ENCODE measurements at regions not wholly inside any gene's neighbourhood (a gene's known extent, or its start where the extent isn't known, plus 50 kb on each side); places are given as distances from the start of the nearest gene placed in this dataset.

GRCh38 chr11:32307471-32307870 lies 127.9 kb downstream of the WT1 start:
- Mint-ChIP-seq H3K36me3 (no peaks in the 10 kb centered on the region), H3K4me3 (no peak overlapping the region), H3K9me3 (ENCODE audit: low read depth) (no peaks in the 10 kb centered on the region), H3K27ac (no peak overlapping the region), H3K27me3 (peaks cover 14% of the 10 kb centered on the region), H3K4me1 (no peaks in the 10 kb centered on the region)
- no peak for ATAC-seq
- no peak for DNase-seq
- CTCF ChIA-PET = no interaction called here

GRCh38 chr11:32307913-32308312 lies 127.4 kb downstream of the WT1 start:
- DNase-seq (no peak), ATAC-seq (no peak)
- Mint-ChIP-seq H3K27ac (no peak overlapping the region), H3K27me3 (peaks cover 16% of the 10 kb centered on the region), H3K4me1 (no peaks in the 10 kb centered on the region), H3K36me3 (no peaks in the 10 kb centered on the region), H3K4me3 (no peak overlapping the region), H3K9me3 (ENCODE audit: low read depth) (no peaks in the 10 kb centered on the region)
- CTCF ChIA-PET = no interaction called here

GRCh38 chr11:32309530-32310213 lies 125.7 kb downstream of the WT1 start:
- no peak overlapping the region for H3K4me3 Mint-ChIP-seq

GRCh38 chr11:32310214-32310601 lies 125.1 kb downstream of the WT1 start:
- H3K4me3 Mint-ChIP-seq = no peak overlapping the region
- no peaks in the 10 kb centered on the region for H3K4me1 Mint-ChIP-seq
- no peak overlapping the region for H3K27ac Mint-ChIP-seq
- no peak for ATAC-seq
- no peaks in the 10 kb centered on the region for H3K36me3 Mint-ChIP-seq
- DNase-seq = no peak
- CTCF ChIA-PET = no interaction called here
- peaks cover 14% of the 10 kb centered on the region for H3K27me3 Mint-ChIP-seq
- H3K9me3 Mint-ChIP-seq (ENCODE audit: low read depth) = no peaks in the 10 kb centered on the region

More at GRCh38 chr11:32309530-32310213, 125.7 kb downstream of the WT1 start:
- ATAC-seq (no peak), DNase-seq (no peak)
- H3K4me1 Mint-ChIP-seq = no peaks in the 10 kb centered on the region
- CTCF ChIA-PET = no interaction called here
- H3K27me3 Mint-ChIP-seq = peaks cover 14% of the 10 kb centered on the region
- H3K36me3 Mint-ChIP-seq = no peaks in the 10 kb centered on the region
- no peaks in the 10 kb centered on the region for H3K9me3 Mint-ChIP-seq (ENCODE audit: low read depth)
- H3K27ac Mint-ChIP-seq = no peak overlapping the region

- CTCF ChIA-PET = no interaction called here
- ATAC-seq (no peak), DNase-seq (no peak)
- Mint-ChIP-seq H3K27me3 (peaks cover 14% of the 10 kb centered on the region), H3K27ac (no peak overlapping the region), H3K36me3 (no peaks in the 10 kb centered on the region), H3K4me3 (no peak overlapping the region), H3K9me3 (ENCODE audit: low read depth) (no peaks in the 10 kb centered on the region), H3K4me1 (peaks cover 2% of the 10 kb centered on the region)
These were observed 123.8 kb downstream of the WT1 start for GRCh38 chr11:32311346-32312065.

GRCh38 chr11:32312206-32312817 lies 123.0 kb downstream of the WT1 start:
- no peaks in the 10 kb centered on the region for H3K9me3 Mint-ChIP-seq (ENCODE audit: low read depth)
- CTCF ChIA-PET = interaction anchor here (1.2 kb wide), 1 partner anchor 10 kb away, joined by 4 read pairs; no protein-coding TSS in a partner anchor
- no peak for DNase-seq
- no peak for ATAC-seq
- H3K4me1 Mint-ChIP-seq = peaks cover 7% of the 10 kb centered on the region
- no peak overlapping the region for H3K4me3 Mint-ChIP-seq
- no peaks in the 10 kb centered on the region for H3K36me3 Mint-ChIP-seq
- H3K27me3 Mint-ChIP-seq = peaks cover 14% of the 10 kb centered on the region
- H3K27ac Mint-ChIP-seq = no peak overlapping the region

GRCh38 chr11:32312865-32313403 lies 122.4 kb downstream of the WT1 start:
- Mint-ChIP-seq H3K36me3 (no peaks in the 10 kb centered on the region), H3K9me3 (ENCODE audit: low read depth) (no peaks in the 10 kb centered on the region), H3K27ac (no peak overlapping the region), H3K27me3 (peaks cover 15% of the 10 kb centered on the region), H3K4me1 (peaks cover 14% of the 10 kb centered on the region), H3K4me3 (no peak overlapping the region)
- ATAC-seq = peak; percentile 58
- CTCF ChIA-PET = interaction anchor here (0.6 to 1.2 kb wide), 2 partner anchors 11 to 622 kb away, joined by 3 to 4 read pairs; no protein-coding TSS in a partner anchor
- peak; percentile 50 for DNase-seq

GRCh38 chr11:32313477-32313876 lies 121.9 kb downstream of the WT1 start:
- Mint-ChIP-seq H3K4me1 (peaks cover 18% of the 10 kb centered on the region), H3K4me3 (no peak overlapping the region), H3K27me3 (peaks cover 20% of the 10 kb centered on the region), H3K27ac (no peak overlapping the region), H3K36me3 (no peaks in the 10 kb centered on the region), H3K9me3 (ENCODE audit: low read depth) (no peaks in the 10 kb centered on the region)
- CTCF ChIA-PET = interaction anchor here (0.6 to 1.2 kb wide), 2 partner anchors 11 to 623 kb away, joined by 3 to 4 read pairs; no protein-coding TSS in a partner anchor
- DNase-seq = no peak
- ATAC-seq = no peak

- CTCF ChIA-PET = interaction anchor here (1.1 kb wide), 1 partner anchor 8 kb away, joined by 6 read pairs; no protein-coding TSS in a partner anchor
- H3K27ac Mint-ChIP-seq = no peak overlapping the region
These were observed 120.2 kb downstream of the WT1 start for GRCh38 chr11:32315121-32315520.

GRCh38 chr11:32316232-32316631 lies 119.1 kb downstream of the WT1 start:
- H3K36me3 Mint-ChIP-seq = no peaks in the 10 kb centered on the region
- no peak for ATAC-seq
- peaks cover 35% of the 10 kb centered on the region for H3K27me3 Mint-ChIP-seq
- peaks cover 18% of the 10 kb centered on the region for H3K4me1 Mint-ChIP-seq
- H3K9me3 Mint-ChIP-seq (ENCODE audit: low read depth) = no peaks in the 10 kb centered on the region
- H3K4me3 Mint-ChIP-seq = no peak overlapping the region
- DNase-seq = no peak
- no peak overlapping the region for H3K27ac Mint-ChIP-seq
- CTCF ChIA-PET = interaction anchor here (0.9 kb wide), 1 partner anchor 18 kb away, joined by 3 read pairs; no protein-coding TSS in a partner anchor

More at GRCh38 chr11:32315121-32315520, 120.2 kb downstream of the WT1 start:
- DNase-seq (no peak), ATAC-seq (no peak)
- Mint-ChIP-seq H3K4me1 (peaks cover 18% of the 10 kb centered on the region), H3K27me3 (peaks cover 29% of the 10 kb centered on the region), H3K36me3 (no peaks in the 10 kb centered on the region), H3K9me3 (ENCODE audit: low read depth) (no peaks in the 10 kb centered on the region), H3K4me3 (no peak overlapping the region)

- CTCF ChIA-PET = interaction anchor here (0.9 kb wide), 1 partner anchor 17 kb away, joined by 3 read pairs; no protein-coding TSS in a partner anchor
- H3K4me3 Mint-ChIP-seq = no peak overlapping the region
These were observed 118.3 kb downstream of the WT1 start for GRCh38 chr11:32316858-32317642.

GRCh38 chr11:32317643-32318042 lies 117.7 kb downstream of the WT1 start:
- no peaks in the 10 kb centered on the region for H3K9me3 Mint-ChIP-seq (ENCODE audit: low read depth)
- no peak overlapping the region for H3K4me3 Mint-ChIP-seq
- DNase-seq = no peak
- no peak overlapping the region for H3K27ac Mint-ChIP-seq
- H3K4me1 Mint-ChIP-seq = peaks cover 18% of the 10 kb centered on the region
- H3K36me3 Mint-ChIP-seq = no peaks in the 10 kb centered on the region
- CTCF ChIA-PET = no interaction called here
- ATAC-seq = no peak
- peaks cover 31% of the 10 kb centered on the region for H3K27me3 Mint-ChIP-seq

More at GRCh38 chr11:32316858-32317642, 118.3 kb downstream of the WT1 start:
- no peak for DNase-seq
- H3K4me1 Mint-ChIP-seq = peaks cover 18% of the 10 kb centered on the region
- peaks cover 33% of the 10 kb centered on the region for H3K27me3 Mint-ChIP-seq
- ATAC-seq = no peak
- no peaks in the 10 kb centered on the region for H3K9me3 Mint-ChIP-seq (ENCODE audit: low read depth)
- H3K36me3 Mint-ChIP-seq = no peaks in the 10 kb centered on the region
- H3K27ac Mint-ChIP-seq = no peak overlapping the region

Measured in activated CD8-positive, alpha-beta memory T cell treated with anti-CD3 and anti-CD28 coated beads, Interleukin-2, amount 10 ng/mL, durations not matched to agents 7 days and 5 days (primary cell).